ENCODE measurements at regions not wholly inside any gene's neighbourhood (a gene's known extent, or its start where the extent isn't known, plus 50 kb on each side); places are given as distances from the start of the nearest gene placed in this dataset.
"Not testable (repeated sequence)": the region's sequence is repeated elsewhere in the genome, so short reads cannot be mapped to it uniquely, and the experiment has no call there.

DNA sequence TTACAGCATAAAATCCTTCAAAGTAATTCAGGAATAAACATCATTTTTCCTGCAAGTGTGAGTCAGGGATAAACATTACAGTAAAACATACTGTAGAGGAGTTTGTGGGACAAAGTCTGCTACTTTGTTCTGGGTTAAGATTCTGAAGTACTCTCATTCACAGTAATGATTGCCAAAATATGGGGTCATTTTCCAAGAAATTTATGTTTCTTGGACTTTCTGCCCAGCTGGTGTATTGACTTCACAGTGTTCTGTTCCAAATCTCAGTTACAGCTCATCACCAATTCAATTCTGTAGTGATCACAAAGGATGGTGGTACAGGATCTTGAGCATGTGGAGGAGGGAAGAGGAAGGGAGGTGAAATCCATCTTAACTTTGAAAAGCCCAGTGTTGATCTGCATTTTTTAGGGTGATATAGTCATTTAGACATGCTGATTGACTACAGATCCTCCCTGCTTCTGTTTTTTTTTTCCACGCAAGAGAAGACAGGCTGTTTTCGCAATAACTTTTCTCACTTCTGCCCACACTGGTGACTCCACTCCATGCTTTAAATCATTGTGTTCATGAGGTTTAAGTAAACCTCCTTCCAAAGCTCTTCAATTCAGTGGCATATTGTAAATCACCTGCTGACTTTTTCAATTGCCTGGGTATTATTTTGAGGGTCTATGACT lies 60.4 kb upstream of the C1orf53 start:
- no TSS peak for BruUV-seq (replicated peaks)
- no peaks in the 10 kb centered on the region for H3K9me3 ChIP-seq (ENCODE audit: control insufficient read depth, insufficient read depth, low read depth, low read length)
- POLR2A ChIA-PET = interaction anchor here (0.6 kb wide), 1 partner anchor 52 kb away, joined by 9 read pairs; no protein-coding TSS in a partner anchor
- no peak overlapping the region for H3K4me3 ChIP-seq (ENCODE audit: low read depth in 2 of 2, low read length in 2 of 2)
- TF ChIP-seq TCF7L2 (IDR thresholded peaks at IDR 0.05; ENCODE audit: low read depth, low read length) (no peak), POLR2AphosphoS5 (IDR thresholded peaks at IDR 0.05; ENCODE audit: low read depth, low read length) (no peak), SIN3A (IDR thresholded peaks at IDR 0.05; ENCODE audit: borderline replicate concordance, insufficient read depth, low read depth, low read length) (no peak)
- TF ChIP-seq, protein P1, sequence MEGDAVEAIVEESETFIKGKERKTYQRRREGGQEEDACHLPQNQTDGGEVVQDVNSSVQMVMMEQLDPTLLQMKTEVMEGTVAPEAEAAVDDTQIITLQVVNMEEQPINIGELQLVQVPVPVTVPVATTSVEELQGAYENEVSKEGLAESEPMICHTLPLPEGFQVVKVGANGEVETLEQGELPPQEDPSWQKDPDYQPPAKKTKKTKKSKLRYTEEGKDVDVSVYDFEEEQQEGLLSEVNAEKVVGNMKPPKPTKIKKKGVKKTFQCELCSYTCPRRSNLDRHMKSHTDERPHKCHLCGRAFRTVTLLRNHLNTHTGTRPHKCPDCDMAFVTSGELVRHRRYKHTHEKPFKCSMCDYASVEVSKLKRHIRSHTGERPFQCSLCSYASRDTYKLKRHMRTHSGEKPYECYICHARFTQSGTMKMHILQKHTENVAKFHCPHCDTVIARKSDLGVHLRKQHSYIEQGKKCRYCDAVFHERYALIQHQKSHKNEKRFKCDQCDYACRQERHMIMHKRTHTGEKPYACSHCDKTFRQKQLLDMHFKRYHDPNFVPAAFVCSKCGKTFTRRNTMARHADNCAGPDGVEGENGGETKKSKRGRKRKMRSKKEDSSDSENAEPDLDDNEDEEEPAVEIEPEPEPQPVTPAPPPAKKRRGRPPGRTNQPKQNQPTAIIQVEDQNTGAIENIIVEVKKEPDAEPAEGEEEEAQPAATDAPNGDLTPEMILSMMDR (IDR thresholded peaks at IDR 0.05) = no peak
- TF ChIP-seq, protein P2, sequence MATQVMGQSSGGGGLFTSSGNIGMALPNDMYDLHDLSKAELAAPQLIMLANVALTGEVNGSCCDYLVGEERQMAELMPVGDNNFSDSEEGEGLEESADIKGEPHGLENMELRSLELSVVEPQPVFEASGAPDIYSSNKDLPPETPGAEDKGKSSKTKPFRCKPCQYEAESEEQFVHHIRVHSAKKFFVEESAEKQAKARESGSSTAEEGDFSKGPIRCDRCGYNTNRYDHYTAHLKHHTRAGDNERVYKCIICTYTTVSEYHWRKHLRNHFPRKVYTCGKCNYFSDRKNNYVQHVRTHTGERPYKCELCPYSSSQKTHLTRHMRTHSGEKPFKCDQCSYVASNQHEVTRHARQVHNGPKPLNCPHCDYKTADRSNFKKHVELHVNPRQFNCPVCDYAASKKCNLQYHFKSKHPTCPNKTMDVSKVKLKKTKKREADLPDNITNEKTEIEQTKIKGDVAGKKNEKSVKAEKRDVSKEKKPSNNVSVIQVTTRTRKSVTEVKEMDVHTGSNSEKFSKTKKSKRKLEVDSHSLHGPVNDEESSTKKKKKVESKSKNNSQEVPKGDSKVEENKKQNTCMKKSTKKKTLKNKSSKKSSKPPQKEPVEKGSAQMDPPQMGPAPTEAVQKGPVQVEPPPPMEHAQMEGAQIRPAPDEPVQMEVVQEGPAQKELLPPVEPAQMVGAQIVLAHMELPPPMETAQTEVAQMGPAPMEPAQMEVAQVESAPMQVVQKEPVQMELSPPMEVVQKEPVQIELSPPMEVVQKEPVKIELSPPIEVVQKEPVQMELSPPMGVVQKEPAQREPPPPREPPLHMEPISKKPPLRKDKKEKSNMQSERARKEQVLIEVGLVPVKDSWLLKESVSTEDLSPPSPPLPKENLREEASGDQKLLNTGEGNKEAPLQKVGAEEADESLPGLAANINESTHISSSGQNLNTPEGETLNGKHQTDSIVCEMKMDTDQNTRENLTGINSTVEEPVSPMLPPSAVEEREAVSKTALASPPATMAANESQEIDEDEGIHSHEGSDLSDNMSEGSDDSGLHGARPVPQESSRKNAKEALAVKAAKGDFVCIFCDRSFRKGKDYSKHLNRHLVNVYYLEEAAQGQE (IDR thresholded peaks at IDR 0.05; ENCODE audit: insufficient read depth in 1 of 2, low read depth in 2 of 2, low read length in 1 of 2) = no peak
- CTCF ChIA-PET = no interaction called here
- no peak for ATAC-seq
- H3K4me1 ChIP-seq (ENCODE audit: control insufficient read depth, insufficient read depth, low read length) = no peaks in the 10 kb centered on the region
- no peaks in the 10 kb centered on the region for H3K27me3 ChIP-seq (ENCODE audit: control insufficient read depth, insufficient read depth, low read length)
- H3K36me3 ChIP-seq (ENCODE audit: control insufficient read depth, insufficient read depth, low read length) = no peaks in the 10 kb centered on the region
- intact Hi-C loops (cut with micrococcal nuclease; ENCODE audit: unreplicated experiment) = no loop called here
- DNase-seq (ENCODE audit: low read depth, low spot score) = no peak
- no peak overlapping the region for H3K27ac ChIP-seq (ENCODE audit: low read length)
- in situ Hi-C loops (cut with HindIII; ENCODE audit: low pct_unique_long_range_greater_than_20kb, low sequenced_read_pairs) = no loop called here

DNA sequence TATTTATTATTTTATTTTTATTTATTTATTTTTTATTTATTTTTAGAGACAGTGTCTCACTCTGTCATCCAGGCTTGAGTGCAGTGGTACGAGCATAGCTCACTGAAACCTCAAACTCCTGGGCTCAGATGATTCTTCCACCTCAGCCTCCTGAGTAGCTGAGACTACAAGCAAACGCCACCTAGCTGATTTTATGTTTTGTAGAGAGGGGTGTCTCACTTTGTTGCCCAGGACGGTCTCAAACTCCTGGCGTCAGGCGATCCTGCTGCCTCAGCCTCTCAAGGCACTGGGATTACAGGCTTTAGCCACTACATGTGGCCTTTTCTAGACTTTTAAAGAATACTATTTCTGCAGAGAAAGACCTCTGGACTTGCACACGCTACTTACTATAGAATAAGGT lies 61.3 kb upstream of the C1orf53 start:
- no peaks in the 10 kb centered on the region for H3K36me3 ChIP-seq (ENCODE audit: control insufficient read depth, insufficient read depth, low read length)
- DNase-seq (ENCODE audit: low read depth, low spot score) = no peak
- POLR2A ChIA-PET = no interaction called here
- ATAC-seq = no peak
- CTCF ChIA-PET = no interaction called here
- H3K9me3 ChIP-seq (ENCODE audit: control insufficient read depth, insufficient read depth, low read depth, low read length) = no peaks in the 10 kb centered on the region
- in situ Hi-C loops (cut with HindIII; ENCODE audit: low pct_unique_long_range_greater_than_20kb, low sequenced_read_pairs) (no loop called here), intact Hi-C loops (cut with micrococcal nuclease; ENCODE audit: unreplicated experiment) (no loop called here)
- H3K4me1 ChIP-seq (ENCODE audit: control insufficient read depth, insufficient read depth, low read length) = no peaks in the 10 kb centered on the region
- BruUV-seq (replicated peaks) = no TSS peak
- H3K27ac ChIP-seq (ENCODE audit: low read length) = no peak overlapping the region
- H3K4me3 ChIP-seq (ENCODE audit: low read depth in 2 of 2, low read length in 2 of 2) = no peak overlapping the region
- H3K27me3 ChIP-seq (ENCODE audit: control insufficient read depth, insufficient read depth, low read length) = no peaks in the 10 kb centered on the region
- no peak for TF ChIP-seq TCF7L2 (IDR thresholded peaks at IDR 0.05; ENCODE audit: low read depth, low read length)
- TF ChIP-seq SIN3A (IDR thresholded peaks at IDR 0.05; ENCODE audit: borderline replicate concordance, insufficient read depth, low read depth, low read length) = no peak
- TF ChIP-seq, protein P2 (IDR thresholded peaks at IDR 0.05; ENCODE audit: insufficient read depth in 1 of 2, low read depth in 2 of 2, low read length in 1 of 2) = no peak
- no peak for TF ChIP-seq POLR2AphosphoS5 (IDR thresholded peaks at IDR 0.05; ENCODE audit: low read depth, low read length)
- TF ChIP-seq, protein P1 (IDR thresholded peaks at IDR 0.05) = no peak; the same call in 1 of the 2 replicates

DNA sequence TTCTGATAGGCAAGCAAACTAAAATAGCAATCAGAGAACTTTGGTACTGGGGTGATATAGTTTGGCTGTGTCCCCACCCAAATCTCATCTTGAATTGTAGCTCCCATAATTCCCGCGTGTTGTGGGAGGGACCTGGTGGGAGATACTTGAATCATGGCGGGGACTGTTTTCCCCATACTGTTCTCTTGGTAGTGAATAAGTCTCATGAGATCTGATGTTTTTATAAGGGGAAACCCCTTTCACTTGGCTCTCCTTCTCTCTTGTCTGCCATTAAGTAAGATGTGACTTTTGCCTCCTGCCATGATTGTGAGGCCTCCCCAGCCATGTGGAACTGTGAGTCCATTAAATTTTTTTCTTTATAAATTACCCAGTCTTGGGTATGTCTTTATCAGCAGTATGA lies 62.6 kb upstream of the C1orf53 start:
- BruUV-seq (replicated peaks); H3K4me3 ChIP-seq (ENCODE audit: low read depth in 2 of 2, low read length in 2 of 2); H3K36me3 ChIP-seq (ENCODE audit: control insufficient read depth, insufficient read depth, low read length); POLR2A ChIA-PET; H3K27ac ChIP-seq (ENCODE audit: low read length); H3K9me3 ChIP-seq (ENCODE audit: control insufficient read depth, insufficient read depth, low read depth, low read length); ATAC-seq; DNase-seq (ENCODE audit: low read depth, low spot score); H3K4me1 ChIP-seq (ENCODE audit: control insufficient read depth, insufficient read depth, low read length); intact Hi-C loops (cut with micrococcal nuclease; ENCODE audit: unreplicated experiment); in situ Hi-C loops (cut with HindIII; ENCODE audit: low pct_unique_long_range_greater_than_20kb, low sequenced_read_pairs); H3K27me3 ChIP-seq (ENCODE audit: control insufficient read depth, insufficient read depth, low read length): not testable (repeated sequence)
- CTCF ChIA-PET = interaction anchor here (0.8 kb wide), 1 partner anchor 146 kb away, joined by 3 read pairs; no protein-coding TSS in a partner anchor
